Thoracic aorta (tissue), 2 donors: ENCODE measurements at regions not wholly inside any gene's neighbourhood (a gene's known extent, or its start where the extent isn't known, plus 50 kb on each side); places are given as distances from the start of the nearest gene placed in this dataset.

ENCODE experiments used
- ATAC-seq: fragments of 150-250 bp; one replicate; pipeline ENCODE4 v1.8.0; 2017; ENCODE audit warnings: low read depth; ENCODE audit not compliant: insufficient number of reproducible peaks, low FRiP score
- DNase-seq: peaks from one replicate; pipeline ENCODE4 v3.0.0-alpha.2; 2020; ENCODE audit warnings: low spot score
- H3K27ac ChIP-seq, 2 donors: fragments of 200-600 bp; sonication (generic); 1 replicate in 1 of 2; 2 replicates in 1 of 2; pipeline ENCODE4 v1.5.1; 2016; ENCODE audit warnings: mild to moderate bottlenecking in 2 of 2, moderate library complexity in 2 of 2
- H3K27me3 ChIP-seq: fragments of 200-600 bp; sonication (generic); replicated peaks from 2 replicates; pipeline ENCODE4 v1.6.0; 2016; ENCODE audit warnings: mild to moderate bottlenecking; ENCODE audit not compliant: insufficient read depth
- H3K36me3 ChIP-seq: fragments of 200-600 bp; sonication (generic); one replicate; pipeline ENCODE4 v1.5.1; 2016
- H3K4me1 ChIP-seq, 2 donors: fragments of 200-600 bp; sonication (generic); 1 replicate in 1 of 2; 2 replicates in 1 of 2; pipeline versions ENCODE4 v1.5.1 to v1.6.0; 2016; ENCODE audit warnings: low read depth in 2 of 2, mild to moderate bottlenecking in 1 of 2; ENCODE audit not compliant: control insufficient read depth in 1 of 2
- H3K4me3 ChIP-seq: fragments of 200-600 bp; sonication (generic); 2 replicates; pipeline ENCODE4 v1.5.1; 2016; ENCODE audit warnings: mild to moderate bottlenecking
- H3K9me3 ChIP-seq: fragments of 200-600 bp; sonication (generic); 2 replicates; pipeline ENCODE4 v1.5.1; 2016
- TF ChIP-seq, protein P1 (sequence below): fragments of 200-600 bp; sonication (generic); IDR thresholded peaks from one replicate; pipeline ENCODE4 v1.5.1; 2019; ENCODE audit warnings: antibody characterized with exemption

DNA sequence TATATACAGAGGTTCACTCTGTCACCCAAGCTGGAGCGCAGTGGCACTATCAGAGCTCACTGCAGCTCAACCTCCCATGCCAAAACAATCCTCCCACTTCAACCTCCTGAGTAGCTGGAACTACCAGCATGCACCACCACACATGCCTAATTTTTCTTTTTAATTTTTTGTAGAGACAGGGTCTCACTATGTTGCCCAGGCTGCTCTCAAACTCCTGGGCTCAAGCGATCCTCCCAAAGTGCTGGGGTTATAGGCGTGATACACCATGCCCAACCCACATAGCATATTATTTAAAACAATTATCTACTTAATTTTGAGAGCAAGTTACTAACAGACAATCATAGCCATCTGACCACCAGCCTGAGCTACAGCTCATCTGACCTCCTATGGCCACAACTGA is 459.9 kb upstream of the JARID2 start:
- Histone ChIP-seq H3K36me3 (no peaks in the 10 kb centered on the region), H3K4me3 (no peak overlapping the region), H3K4me1 (no peaks in the 10 kb centered on the region), H3K27ac (no peak overlapping the region), H3K9me3 (no peaks in the 10 kb centered on the region), H3K27me3 (no peaks in the 10 kb centered on the region)
- DNase-seq (no peak), ATAC-seq (no peak)
- TF ChIP-seq, protein P1, sequence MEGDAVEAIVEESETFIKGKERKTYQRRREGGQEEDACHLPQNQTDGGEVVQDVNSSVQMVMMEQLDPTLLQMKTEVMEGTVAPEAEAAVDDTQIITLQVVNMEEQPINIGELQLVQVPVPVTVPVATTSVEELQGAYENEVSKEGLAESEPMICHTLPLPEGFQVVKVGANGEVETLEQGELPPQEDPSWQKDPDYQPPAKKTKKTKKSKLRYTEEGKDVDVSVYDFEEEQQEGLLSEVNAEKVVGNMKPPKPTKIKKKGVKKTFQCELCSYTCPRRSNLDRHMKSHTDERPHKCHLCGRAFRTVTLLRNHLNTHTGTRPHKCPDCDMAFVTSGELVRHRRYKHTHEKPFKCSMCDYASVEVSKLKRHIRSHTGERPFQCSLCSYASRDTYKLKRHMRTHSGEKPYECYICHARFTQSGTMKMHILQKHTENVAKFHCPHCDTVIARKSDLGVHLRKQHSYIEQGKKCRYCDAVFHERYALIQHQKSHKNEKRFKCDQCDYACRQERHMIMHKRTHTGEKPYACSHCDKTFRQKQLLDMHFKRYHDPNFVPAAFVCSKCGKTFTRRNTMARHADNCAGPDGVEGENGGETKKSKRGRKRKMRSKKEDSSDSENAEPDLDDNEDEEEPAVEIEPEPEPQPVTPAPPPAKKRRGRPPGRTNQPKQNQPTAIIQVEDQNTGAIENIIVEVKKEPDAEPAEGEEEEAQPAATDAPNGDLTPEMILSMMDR: no peak

DNA sequence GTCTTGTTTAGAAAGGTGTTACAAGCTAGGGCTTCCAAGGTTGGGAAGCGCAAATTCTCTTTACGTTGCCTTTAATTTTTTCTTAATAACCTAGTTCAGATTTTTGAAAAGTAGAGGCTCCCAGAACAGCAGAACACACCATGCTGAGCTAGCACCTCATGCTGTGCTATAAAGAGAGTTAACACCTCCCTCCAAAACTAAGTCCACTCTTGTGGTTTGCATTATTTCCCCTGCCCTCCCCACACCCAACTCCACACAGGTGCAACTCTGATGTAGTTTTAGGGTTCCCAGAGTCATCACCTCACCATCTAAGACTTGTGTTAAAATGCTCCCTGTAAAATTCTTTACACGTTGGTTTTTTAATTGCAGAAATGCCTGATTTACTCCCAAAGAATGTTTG is 459.4 kb upstream of the JARID2 start:
- Histone ChIP-seq H3K4me3 (no peak overlapping the region), H3K36me3 (no peaks in the 10 kb centered on the region), H3K9me3 (no peaks in the 10 kb centered on the region), H3K27me3 (no peaks in the 10 kb centered on the region), H3K4me1 (no peaks in the 10 kb centered on the region), H3K27ac (no peak overlapping the region)
- DNase-seq: no peak
- ATAC-seq: no peak
- TF ChIP-seq, protein P1: no peak

DNA sequence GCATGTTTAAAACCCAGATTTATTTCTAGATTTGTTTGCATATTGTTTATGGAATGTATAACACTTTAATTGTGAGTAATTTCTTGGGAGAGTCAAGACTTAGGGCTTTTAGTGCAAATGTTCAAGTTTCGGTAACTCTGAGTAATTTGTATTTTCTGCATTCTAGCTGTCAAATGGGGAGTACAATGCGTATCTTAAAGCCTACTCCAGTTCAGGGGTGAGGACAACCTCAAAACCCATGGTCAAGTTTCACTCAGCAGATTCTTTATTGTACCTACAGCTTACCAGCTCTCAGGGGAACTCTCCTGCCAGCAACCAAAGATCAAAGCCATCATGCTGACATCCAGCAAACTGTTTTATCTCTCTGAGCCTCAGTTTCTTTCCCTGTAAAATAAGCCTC is 458.6 kb upstream of the JARID2 start:
- TF ChIP-seq, protein P1: no peak
- ATAC-seq (no peak), DNase-seq (no peak)
- H3K9me3 ChIP-seq: no peaks in the 10 kb centered on the region
- no peaks in the 10 kb centered on the region for H3K36me3 ChIP-seq
- H3K27me3 ChIP-seq: no peaks in the 10 kb centered on the region
- H3K4me1 ChIP-seq: no peaks in the 10 kb centered on the region
- H3K27ac ChIP-seq: no peak overlapping the region
- H3K4me3 ChIP-seq: no peak overlapping the region

DNA sequence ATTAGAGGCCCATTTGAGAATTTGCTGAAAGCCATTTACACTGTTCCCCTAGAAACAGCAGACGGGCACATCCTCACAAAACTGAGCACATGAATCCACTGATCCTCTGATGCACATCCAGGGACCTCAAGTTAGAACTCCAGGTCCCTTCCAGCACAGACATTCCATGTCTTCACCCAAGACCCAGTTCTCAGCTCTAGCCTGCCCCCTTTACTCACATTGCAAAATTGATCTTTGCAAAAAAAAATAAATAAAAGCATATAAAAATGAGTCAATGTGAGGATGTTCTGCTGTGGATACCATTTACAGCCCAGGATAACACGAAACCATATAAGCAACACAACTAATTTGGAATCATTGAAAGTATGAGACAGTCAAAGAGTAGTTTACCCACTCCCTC is 458.2 kb upstream of the JARID2 start:
- H3K9me3 ChIP-seq: no peaks in the 10 kb centered on the region
- no peak for ATAC-seq
- TF ChIP-seq, protein P1: no peak
- no peaks in the 10 kb centered on the region for H3K36me3 ChIP-seq
- H3K27me3 ChIP-seq: no peaks in the 10 kb centered on the region
- no peaks in the 10 kb centered on the region for H3K4me1 ChIP-seq
- no peak overlapping the region for H3K4me3 ChIP-seq
- H3K27ac ChIP-seq: no peak overlapping the region
- no peak for DNase-seq

DNA sequence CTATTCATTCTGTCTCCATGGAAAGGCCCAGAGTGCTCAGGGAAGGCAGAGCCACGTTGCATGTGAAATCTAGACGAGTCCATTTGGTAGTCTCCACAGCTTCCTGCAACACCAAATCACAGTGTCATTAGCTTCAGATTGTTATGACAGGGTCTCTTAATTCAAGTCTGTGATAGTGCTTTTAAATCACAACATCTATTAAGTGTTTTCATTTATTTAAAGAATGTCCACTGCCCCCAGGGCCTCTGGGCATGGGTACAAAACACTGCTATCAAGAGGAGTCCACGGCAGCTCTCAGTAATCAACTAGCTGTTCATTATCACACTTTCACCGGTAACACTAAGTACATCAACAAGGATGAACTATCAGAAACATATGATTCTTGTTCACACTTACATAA is 455.9 kb upstream of the JARID2 start:
- H3K9me3 ChIP-seq: no peaks in the 10 kb centered on the region
- DNase-seq (no peak), ATAC-seq (no peak)
- H3K27me3 ChIP-seq: no peaks in the 10 kb centered on the region
- H3K4me3 ChIP-seq: no peak overlapping the region
- no peaks in the 10 kb centered on the region for H3K4me1 ChIP-seq
- no peak overlapping the region for H3K27ac ChIP-seq
- H3K36me3 ChIP-seq: no peaks in the 10 kb centered on the region
- TF ChIP-seq, protein P1: no peak
